ENCODE measurements at regions not wholly inside any gene's neighbourhood (a gene's known extent, or its start where the extent isn't known, plus 50 kb on each side); places are given as distances from the start of the nearest gene placed in this dataset.

DNA sequence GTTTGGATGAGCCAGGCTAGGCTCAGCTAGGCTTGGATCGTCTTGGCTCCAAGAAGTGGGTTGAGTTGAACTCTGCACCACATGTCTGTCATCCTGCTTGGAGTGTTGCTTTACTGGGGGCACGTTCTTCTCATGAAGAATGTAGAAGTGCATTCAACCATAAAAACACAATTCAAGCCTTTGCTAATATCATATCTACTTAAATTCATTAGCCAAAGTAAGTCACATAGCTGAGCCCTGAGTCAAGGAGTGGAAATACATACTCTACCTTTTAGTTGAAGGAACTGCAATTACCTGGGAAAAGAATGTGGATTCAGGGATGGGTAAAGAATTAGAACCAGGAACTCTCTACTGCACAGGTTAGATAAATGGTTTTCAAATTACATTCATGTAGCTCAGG is 360.4 kb upstream of the KCNH7 start:
- H3K36me3 Mint-ChIP-seq (ENCODE audit: low read depth) = no peaks in the 10 kb centered on the region
- H3K4me1 Mint-ChIP-seq = no peaks in the 10 kb centered on the region
- TF ChIP-seq, protein P1, sequence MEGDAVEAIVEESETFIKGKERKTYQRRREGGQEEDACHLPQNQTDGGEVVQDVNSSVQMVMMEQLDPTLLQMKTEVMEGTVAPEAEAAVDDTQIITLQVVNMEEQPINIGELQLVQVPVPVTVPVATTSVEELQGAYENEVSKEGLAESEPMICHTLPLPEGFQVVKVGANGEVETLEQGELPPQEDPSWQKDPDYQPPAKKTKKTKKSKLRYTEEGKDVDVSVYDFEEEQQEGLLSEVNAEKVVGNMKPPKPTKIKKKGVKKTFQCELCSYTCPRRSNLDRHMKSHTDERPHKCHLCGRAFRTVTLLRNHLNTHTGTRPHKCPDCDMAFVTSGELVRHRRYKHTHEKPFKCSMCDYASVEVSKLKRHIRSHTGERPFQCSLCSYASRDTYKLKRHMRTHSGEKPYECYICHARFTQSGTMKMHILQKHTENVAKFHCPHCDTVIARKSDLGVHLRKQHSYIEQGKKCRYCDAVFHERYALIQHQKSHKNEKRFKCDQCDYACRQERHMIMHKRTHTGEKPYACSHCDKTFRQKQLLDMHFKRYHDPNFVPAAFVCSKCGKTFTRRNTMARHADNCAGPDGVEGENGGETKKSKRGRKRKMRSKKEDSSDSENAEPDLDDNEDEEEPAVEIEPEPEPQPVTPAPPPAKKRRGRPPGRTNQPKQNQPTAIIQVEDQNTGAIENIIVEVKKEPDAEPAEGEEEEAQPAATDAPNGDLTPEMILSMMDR (IDR thresholded peaks at IDR 0.05; ENCODE audit: unreplicated experiment in 3 of 3) = no peak
- no peaks in the 10 kb centered on the region for H3K27me3 Mint-ChIP-seq (ENCODE audit: low read depth)
- H3K4me3 Mint-ChIP-seq = no peak overlapping the region
- no peak overlapping the region for H3K27ac Mint-ChIP-seq
- H3K9me3 Mint-ChIP-seq = peaks cover 4% of the 10 kb centered on the region

- TF ChIP-seq, protein P1 (IDR thresholded peaks at IDR 0.05; ENCODE audit: unreplicated experiment in 3 of 3) = no peak
- Mint-ChIP-seq H3K4me1 (no peaks in the 10 kb centered on the region), H3K4me3 (no peak overlapping the region), H3K27me3 (ENCODE audit: low read depth) (no peaks in the 10 kb centered on the region), H3K36me3 (ENCODE audit: low read depth) (no peaks in the 10 kb centered on the region), H3K9me3 (peaks cover 4% of the 10 kb centered on the region), H3K27ac (no peak overlapping the region)
These were observed 359.4 kb upstream of the KCNH7 start for GRCh38 chr2:163198007-163198406.

GRCh38 chr2:163191372-163191771 is 352.8 kb upstream of the KCNH7 start:
- Mint-ChIP-seq H3K36me3 (ENCODE audit: low read depth) (no peaks in the 10 kb centered on the region), H3K4me3 (no peak overlapping the region), H3K9me3 (no peaks in the 10 kb centered on the region), H3K27ac (no peak overlapping the region), H3K27me3 (ENCODE audit: low read depth) (no peaks in the 10 kb centered on the region), H3K4me1 (no peaks in the 10 kb centered on the region)
- TF ChIP-seq, protein P1 (IDR thresholded peaks at IDR 0.05; ENCODE audit: unreplicated experiment in 3 of 3) = peak; percentile 69 to 87 (median 75)

DNA sequence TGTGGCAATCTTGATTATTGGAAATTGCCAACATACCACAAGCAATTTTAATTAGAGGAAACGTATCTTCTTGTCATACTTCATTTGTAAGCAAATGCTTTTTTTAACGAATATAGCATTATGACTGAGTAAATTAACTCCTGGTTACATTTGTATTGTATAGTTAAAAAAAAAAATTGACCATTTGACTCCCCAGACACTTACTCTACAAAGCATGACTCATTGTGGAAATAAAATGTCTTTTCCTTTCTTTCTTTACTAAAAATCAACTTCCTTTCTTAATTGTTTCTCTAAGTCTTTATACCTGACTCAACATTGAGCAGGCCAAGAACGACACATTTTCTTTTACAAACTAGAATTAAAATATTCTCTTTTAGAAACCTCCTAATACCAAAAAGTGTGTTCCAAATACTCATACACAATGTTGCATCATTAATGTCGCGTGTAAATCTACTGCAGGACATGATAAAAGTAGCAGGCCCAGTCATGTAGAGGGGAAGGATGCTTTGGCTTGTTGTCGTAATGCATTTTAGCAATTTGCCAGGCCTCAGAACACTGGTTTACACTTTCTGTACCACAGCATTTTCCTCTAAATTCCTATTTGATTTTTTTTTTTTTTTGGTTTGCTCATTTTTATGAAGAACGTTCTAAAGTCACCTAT is 349.6 kb upstream of the KCNH7 start:
- no peaks in the 10 kb centered on the region for H3K9me3 Mint-ChIP-seq
- no peaks in the 10 kb centered on the region for H3K4me1 Mint-ChIP-seq

GRCh38 chr2:163187119-163187518 is 348.6 kb upstream of the KCNH7 start:
- Mint-ChIP-seq H3K27ac (no peak overlapping the region), H3K27me3 (ENCODE audit: low read depth) (no peaks in the 10 kb centered on the region), H3K4me1 (no peaks in the 10 kb centered on the region), H3K9me3 (no peaks in the 10 kb centered on the region), H3K4me3 (no peak overlapping the region), H3K36me3 (ENCODE audit: low read depth) (no peaks in the 10 kb centered on the region)
- TF ChIP-seq, protein P1 (IDR thresholded peaks at IDR 0.05; ENCODE audit: unreplicated experiment in 3 of 3) = no peak

More for the DNA sequence above, 349.6 kb upstream of the KCNH7 start:
- Mint-ChIP-seq H3K27me3 (ENCODE audit: low read depth) (no peaks in the 10 kb centered on the region), H3K36me3 (ENCODE audit: low read depth) (no peaks in the 10 kb centered on the region), H3K4me3 (no peak overlapping the region), H3K27ac (no peak overlapping the region)
- TF ChIP-seq, protein P1 (IDR thresholded peaks at IDR 0.05; ENCODE audit: unreplicated experiment in 3 of 3) = no peak

DNA sequence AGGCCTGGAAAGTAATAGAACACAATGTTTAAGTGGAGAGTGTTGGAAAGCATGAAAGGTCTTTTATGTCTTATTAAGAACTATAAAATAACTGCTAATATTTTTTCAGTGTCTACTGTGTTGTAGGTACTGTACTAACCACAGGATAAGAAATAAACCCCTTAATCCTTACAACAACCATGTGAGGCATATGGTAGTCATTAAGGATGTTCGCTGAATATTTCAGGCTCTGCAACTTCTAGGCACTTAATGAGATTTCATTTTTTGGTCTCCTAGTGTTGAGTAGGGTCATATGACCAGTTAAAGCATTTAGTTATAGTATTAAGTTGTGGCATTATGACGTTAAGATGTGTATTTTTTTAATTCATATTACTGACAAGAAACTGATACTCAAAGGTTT is 346.6 kb upstream of the KCNH7 start:
- H3K36me3 Mint-ChIP-seq (ENCODE audit: low read depth) = no peaks in the 10 kb centered on the region
- no peaks in the 10 kb centered on the region for H3K4me1 Mint-ChIP-seq
- H3K27ac Mint-ChIP-seq = no peak overlapping the region
- H3K9me3 Mint-ChIP-seq = no peaks in the 10 kb centered on the region
- H3K4me3 Mint-ChIP-seq = no peak overlapping the region
- TF ChIP-seq, protein P1 (IDR thresholded peaks at IDR 0.05; ENCODE audit: unreplicated experiment in 3 of 3) = no peak
- no peaks in the 10 kb centered on the region for H3K27me3 Mint-ChIP-seq (ENCODE audit: low read depth)

Data from nephron (organoid).